GM12878 (cell line): ENCODE measurements at regions not wholly inside any gene's neighbourhood (a gene's known extent, or its start where the extent isn't known, plus 50 kb on each side); places are given as distances from the start of the nearest gene placed in this dataset.

Experiments
- ATF7 ChIP-seq: fragments of 450-650 bp; IDR thresholded peaks from 2 replicates; pipeline ENCODE4 v1.6.1; 2016; ENCODE audit warnings: low read depth, mild to moderate bottlenecking
- CBFB ChIP-seq: IDR thresholded peaks from 2 replicates; pipeline ENCODE4 v1.6.1; 2016; ENCODE audit warnings: antibody characterized with exemption, low read depth
- ESRRA ChIP-seq: IDR thresholded peaks from 2 replicates; pipeline ENCODE4 v1.6.1; 2012; ENCODE audit warnings: mild to moderate bottlenecking, low read length, improper control_type of control experiment
- FOXK2 ChIP-seq: fragments of 450-650 bp; IDR thresholded peaks from 2 replicates; pipeline ENCODE4 v1.6.1; 2017; ENCODE audit warnings: mild to moderate bottlenecking, moderate library complexity
- HDGF ChIP-seq: fragments of 450-650 bp; IDR thresholded peaks from 2 replicates; pipeline ENCODE4 v1.6.1; 2016; ENCODE audit warnings: antibody characterized with exemption
- KLF5 ChIP-seq: fragments of 450-650 bp; IDR thresholded peaks from 2 replicates; pipeline ENCODE4 v1.6.1; 2014; ENCODE audit warnings: mild to moderate bottlenecking; ENCODE audit not compliant: partially characterized antibody
- NFXL1 ChIP-seq: fragments of 450-650 bp; IDR thresholded peaks from 2 replicates; pipeline ENCODE4 v1.6.1; 2017; ENCODE audit warnings: antibody characterized with exemption, mild to moderate bottlenecking, borderline replicate concordance
- PAX8 ChIP-seq: fragments of 450-650 bp; IDR thresholded peaks from 2 replicates; pipeline ENCODE4 v1.6.1; 2017; ENCODE audit warnings: mild to moderate bottlenecking, moderate library complexity
- ZNF622 ChIP-seq: fragments of 450-650 bp; IDR thresholded peaks from 2 replicates; pipeline ENCODE4 v1.6.1; 2017; ENCODE audit warnings: mild to moderate bottlenecking, inconsistent platforms

- TF ChIP-seq KLF5 (no peak), NFXL1 (no peak), HDGF (no peak), ATF7 (no peak), PAX8 (no peak), CBFB (no peak), ESRRA (no peak), FOXK2 (no peak), ZNF622 (no peak)
- TF ChIP-seq, all 136 proteins: peak for 0
Observed at GRCh38 chr10:127827354-127828140, 65.2 kb downstream of the CLRN3 start (continued).
